Endothelial cell of umbilical vein (primary cell): ENCODE measurements at regions not wholly inside any gene's neighbourhood (a gene's known extent, or its start where the extent isn't known, plus 50 kb on each side); places are given as distances from the start of the nearest gene placed in this dataset.

Source experiments
- CTCF ChIP-seq, 2 donors: IDR thresholded peaks; 1 replicate in 1 of 2; 2 replicates in 1 of 2; pipeline ENCODE4 v1.5.1; 2011; ENCODE audit warnings: low read length in 2 of 2, mild to moderate bottlenecking in 2 of 2, moderate library complexity in 2 of 2, control low read depth in 1 of 2, inconsistent platforms in 1 of 2, low read depth in 1 of 2; ENCODE audit not compliant: insufficient read depth in 1 of 2; ENCODE audit errors: extremely low read depth in 1 of 2
- EZH2 ChIP-seq: IDR thresholded peaks from 2 replicates; pipeline ENCODE4 v1.6.1; 2012; ENCODE audit warnings: borderline replicate concordance, low read depth, mild to moderate bottlenecking, moderate library complexity, low read length, inconsistent platforms; ENCODE audit not compliant: severe bottlenecking
- GATA2 ChIP-seq: IDR thresholded peaks from 2 replicates; pipeline ENCODE4 v1.7.0; 2011; ENCODE audit warnings: low read depth, mild to moderate bottlenecking, moderate library complexity, mixed read lengths, low read length; ENCODE audit not compliant: insufficient read length, insufficient read depth
- JUN ChIP-seq: IDR thresholded peaks from 2 replicates; pipeline ENCODE4 v1.6.1; 2011; ENCODE audit warnings: borderline replicate concordance, low read depth; ENCODE audit not compliant: insufficient read length, insufficient read depth
- MAX ChIP-seq: IDR thresholded peaks from 2 replicates; pipeline ENCODE4 v1.6.1; 2011; ENCODE audit not compliant: insufficient read depth, insufficient read length
- MYC ChIP-seq: IDR thresholded peaks from one replicate; pipeline ENCODE4 v1.6.1; 2011; ENCODE audit warnings: mild to moderate bottlenecking, low read depth, low read length
- POLR2A ChIP-seq: IDR thresholded peaks from 2 replicates; pipeline ENCODE4 v1.6.1; 2012; ENCODE audit warnings: low read depth, mild to moderate bottlenecking, control low read depth, low read length

GRCh38 chr3:81041331-81041730 lies 720.1 kb downstream of the GBE1 start:
- no peak for TF ChIP-seq MYC
- TF ChIP-seq CTCF (IDR thresholded peaks at IDR 0.05; ENCODE audit: extremely low read depth in 1 of 2, insufficient read depth in 1 of 2, low read depth in 1 of 2, low read length in 2 of 2): no peak
- TF ChIP-seq EZH2: no peak
- TF ChIP-seq POLR2A: no peak
- no peak for TF ChIP-seq MAX
- no peak for TF ChIP-seq JUN
- no peak for TF ChIP-seq GATA2
